SK-N-SH (cell line): ENCODE measurements at regions not wholly inside any gene's neighbourhood (a gene's known extent, or its start where the extent isn't known, plus 50 kb on each side); places are given as distances from the start of the nearest gene placed in this dataset.

Experiments
- CTCF ChIA-PET: fragments of 300-600, 350-600 bp; formaldehyde crosslinking; extraction: SDS; loops from one replicate; lab custom pipeline; 2021; lab: Yijun Ruan, JAX
- POLR2A ChIA-PET: fragments of 350-600 bp; sonication (Branson Sonifier 250); formaldehyde crosslinking; extraction: SDS; loops from one replicate; lab custom pipeline; 2020; ENCODE audit warnings: antibody characterized with exemption, inconsistent platforms; lab: Yijun Ruan, JAX
- DNase-seq: peaks from one replicate; pipeline ENCODE4 v3.0.0; 2012
- H2AFZ ChIP-seq: fragments of 200-600 bp; sonication (generic); 2 replicates; pipeline ENCODE4 v1.8.1; 2016; ENCODE audit warnings: antibody characterized with exemption, mild to moderate bottlenecking, low read depth
- H3F3A ChIP-seq: fragments of 200-600 bp; sonication (generic); replicated peaks from 2 replicates; pipeline ENCODE3; 2016; ENCODE audit warnings: antibody characterized with exemption, mild to moderate bottlenecking; ENCODE audit not compliant: insufficient read depth
- H3K27ac ChIP-seq, 2 experiments: fragments of 200-500 bp in 1 of 2; fragments of 200-600 bp in 1 of 2; sonication (Bioruptor generic) in 1 of 2; sonication (generic), shearing (Covaris generic) in 1 of 2; 2 replicates each; pipeline versions ENCODE4 v1.5.1 to v1.6.1; 2014 to 2016; ENCODE audit warnings: low read depth in 2 of 2, inconsistent platforms in 1 of 2, low read length in 1 of 2, mild to moderate bottlenecking in 1 of 2, mixed read lengths in 1 of 2
- H3K27me3 ChIP-seq: fragments of 200-600 bp; sonication (generic), shearing (Covaris generic); 2 replicates; pipeline ENCODE4 v1.6.1; 2016; ENCODE audit warnings: mixed run types; ENCODE audit not compliant: insufficient read depth
- H3K36me3 ChIP-seq, 2 experiments: fragments of 200-500 bp in 1 of 2; fragments of 200-600 bp in 1 of 2; sonication (Bioruptor generic) in 1 of 2; sonication (generic) in 1 of 2; replicated peaks in 1 of 2; 2 replicates each; pipeline versions ENCODE3 to v1.5.1; 2014 to 2016; ENCODE audit warnings: low read length in 1 of 2, mild to moderate bottlenecking in 1 of 2; ENCODE audit not compliant: insufficient read depth in 2 of 2, control insufficient read depth in 1 of 2
- H3K4me1 ChIP-seq, 2 experiments: fragments of 200-500 bp in 1 of 2; fragments of 200-600 bp in 1 of 2; sonication (Bioruptor generic) in 1 of 2; sonication (generic), shearing (Covaris generic) in 1 of 2; 2 replicates each; pipeline versions ENCODE4 v1.5.1 to v1.6.1; 2014 to 2016; ENCODE audit warnings: low read depth in 1 of 2, low read length in 1 of 2, mixed run types in 1 of 2; ENCODE audit not compliant: insufficient read depth in 2 of 2, control insufficient read depth in 1 of 2
- H3K4me2 ChIP-seq: fragments of 200-600 bp; sonication (generic), shearing (Covaris generic); 2 replicates; pipeline ENCODE4 v1.6.1; 2017; ENCODE audit warnings: mixed run types
- H3K4me3 ChIP-seq, 2 experiments: fragments of 200-500 bp in 1 of 2; fragments of 200-600 bp in 1 of 2; sonication (Bioruptor generic) in 1 of 2; sonication (generic), shearing (Covaris generic) in 1 of 2; 2 replicates each; pipeline versions ENCODE4 v1.5.1 to v1.8.1; 2014 to 2016; ENCODE audit warnings: low read depth in 2 of 2, inconsistent platforms in 1 of 2, low read length in 1 of 2, mild to moderate bottlenecking in 1 of 2, mixed read lengths in 1 of 2, moderate library complexity in 1 of 2
- H3K79me2 ChIP-seq: fragments of 200-600 bp; sonication (generic); 2 replicates; pipeline ENCODE4 v1.8.1; 2017; ENCODE audit warnings: mild to moderate bottlenecking; ENCODE audit not compliant: insufficient read depth
- H3K9ac ChIP-seq: fragments of 200-600 bp; sonication (generic); 2 replicates; pipeline ENCODE4 v1.6.1; 2017; ENCODE audit warnings: mixed run types
- H3K9me2 ChIP-seq: fragments of 200-600 bp; sonication (generic); 2 replicates; pipeline ENCODE4 v1.6.1; 2017; ENCODE audit warnings: mixed run types
- H3K9me3 ChIP-seq: fragments of 200-600 bp; sonication (generic); 2 replicates; pipeline ENCODE4 v1.6.1; 2017; ENCODE audit warnings: mixed run types, mild to moderate bottlenecking, moderate library complexity
- H4K20me1 ChIP-seq: fragments of 200-600 bp; sonication (generic); 2 replicates; pipeline ENCODE4 v1.6.1; 2017; ENCODE audit warnings: mild to moderate bottlenecking, mixed run types; ENCODE audit not compliant: insufficient read depth
- CHD2 ChIP-seq: fragments of 150-350 bp; IDR thresholded peaks from 2 replicates; pipeline ENCODE4 v1.6.1; 2018; ENCODE audit warnings: low read length; ENCODE audit not compliant: partially characterized antibody
- ELF1 ChIP-seq: IDR thresholded peaks from 2 replicates; pipeline ENCODE4 v1.4.0; 2012
- EZH2phosphoT487 ChIP-seq: fragments of 200-600 bp; sonication (generic); IDR thresholded peaks from 2 replicates; pipeline ENCODE4 v1.6.1; 2017; ENCODE audit warnings: low read depth, mixed run types, mild to moderate bottlenecking, antibody characterized with exemption, moderate library complexity, borderline replicate concordance
- FOSL2 ChIP-seq: IDR thresholded peaks from 2 replicates; pipeline ENCODE4 v1.4.0; 2012; ENCODE audit warnings: low read depth, mild to moderate bottlenecking, moderate library complexity, borderline replicate concordance
- FOXJ3 ChIP-seq: sonication (generic); formaldehyde crosslinking; IDR thresholded peaks from 2 replicates; pipeline ENCODE4 v1.5.1; 2020; ENCODE audit warnings: mild to moderate bottlenecking, missing genetic modification reagents
- FOXM1 ChIP-seq: IDR thresholded peaks from 2 replicates; pipeline ENCODE4 v1.4.0; 2012; ENCODE audit warnings: low read depth, mild to moderate bottlenecking
- GATA2 ChIP-seq: sonication (generic); formaldehyde crosslinking; IDR thresholded peaks from 2 replicates; pipeline ENCODE4 v1.5.0; 2020; ENCODE audit warnings: mild to moderate bottlenecking, missing genetic modification reagents
- IRF3 ChIP-seq: fragments of 150-350 bp; IDR thresholded peaks from 2 replicates; pipeline ENCODE4 v1.6.1; 2016; ENCODE audit warnings: mild to moderate bottlenecking, low read depth, low read length
- JUND ChIP-seq: IDR thresholded peaks from 2 replicates; pipeline ENCODE4 v1.4.0; 2012
- MEF2A ChIP-seq: IDR thresholded peaks from 2 replicates; pipeline ENCODE4 v1.4.0; 2012; ENCODE audit warnings: low read depth, borderline replicate concordance
- NRF1 ChIP-seq: IDR thresholded peaks from 2 replicates; pipeline ENCODE4 v1.6.1; 2012; ENCODE audit warnings: low read depth, mild to moderate bottlenecking, low read length
- RAD21 ChIP-seq: IDR thresholded peaks from 2 replicates; pipeline ENCODE4 v1.6.1; 2012; ENCODE audit warnings: mild to moderate bottlenecking, low read length
- RXRA ChIP-seq: IDR thresholded peaks from 2 replicates; pipeline ENCODE4 v1.4.0; 2012; ENCODE audit warnings: low read depth, mild to moderate bottlenecking, borderline replicate concordance
- SIN3A ChIP-seq: IDR thresholded peaks from 2 replicates; pipeline ENCODE4 v1.6.1; 2012; ENCODE audit warnings: low read depth, mild to moderate bottlenecking, low read length, moderate library complexity, borderline replicate concordance
- SMC3 ChIP-seq: IDR thresholded peaks from 2 replicates; pipeline ENCODE4 v1.6.1; 2012; ENCODE audit warnings: low read depth, low read length, improper control_type of control experiment
- TAF1 ChIP-seq: IDR thresholded peaks from 2 replicates; pipeline ENCODE4 v1.6.1; 2012; ENCODE audit warnings: low read depth, mild to moderate bottlenecking, low read length, moderate library complexity, borderline replicate concordance
- TCF12 ChIP-seq: IDR thresholded peaks from 2 replicates; pipeline ENCODE4 v1.4.0; 2012
- YY1 ChIP-seq: IDR thresholded peaks from 2 replicates; pipeline ENCODE4 v1.4.0; 2012; ENCODE audit warnings: low read depth, mild to moderate bottlenecking
- ZBTB33 ChIP-seq: IDR thresholded peaks from 2 replicates; pipeline ENCODE4 v1.4.0; 2012; ENCODE audit warnings: low read depth, borderline replicate concordance
- WGBS: methylation state at CpG from one replicate; pipeline ENCODE4 v1.1.6; 2017; ENCODE audit warnings: low lambda C conversion rate; 5-methylcytosine and 5-hydroxymethylcytosine counted together

- Histone ChIP-seq H3K4me3 (no peak overlapping the region), H3K27ac (no peak overlapping the region), H3K9ac (no peak overlapping the region), H3K27me3 (no peaks in the 10 kb centered on the region), H3K79me2 (no peaks in the 10 kb centered on the region), H3K36me3 (no peaks in the 10 kb centered on the region), H2AFZ (no peak overlapping the region), H4K20me1 (no peaks in the 10 kb centered on the region), H3K9me2 (no peaks in the 10 kb centered on the region), H3K4me2 (no peak overlapping the region), H3K4me1 (no peaks in the 10 kb centered on the region), H3F3A (no peaks in the 10 kb centered on the region), H3K9me3 (no peaks in the 10 kb centered on the region)
- ChIA-PET POLR2A (no interaction called here), CTCF (no interaction called here)
- 83% methylated on average over 2 of the region's 2 CpGs for WGBS
- no peak for DNase-seq
- TF ChIP-seq TAF1 (no peak), FOSL2 (no peak), NRF1 (no peak), SIN3A (no peak), ELF1 (no peak), MEF2A (no peak), SMC3 (no peak), RAD21 (no peak), CHD2 (no peak), YY1 (no peak), EZH2phosphoT487 (no peak)
Measured at GRCh38 chr10:36089790-36090440, 447.8 kb upstream of the FZD8 start.

GRCh38 chr10:36087006-36088005 lies 445.2 kb upstream of the FZD8 start:
- Histone ChIP-seq H3K79me2 (no peaks in the 10 kb centered on the region), H3F3A (no peaks in the 10 kb centered on the region), H3K4me2 (no peak overlapping the region), H3K4me1 (no peaks in the 10 kb centered on the region), H3K9ac (no peak overlapping the region), H3K36me3 (no peaks in the 10 kb centered on the region), H3K27me3 (no peaks in the 10 kb centered on the region), H3K9me2 (no peaks in the 10 kb centered on the region), H3K27ac (no peak overlapping the region), H2AFZ (no peak overlapping the region), H4K20me1 (no peaks in the 10 kb centered on the region), H3K4me3 (no peak overlapping the region), H3K9me3 (no peaks in the 10 kb centered on the region)
- no peak for DNase-seq
- ChIA-PET CTCF (interaction anchor here (0.6 kb wide), 1 partner anchor 1400 kb away, joined by 3 read pairs; no protein-coding TSS in a partner anchor), POLR2A (no interaction called here)
- WGBS = 51% methylated on average over 10 of the region's 10 CpGs
- TF ChIP-seq FOXJ3 (CRISPR knock-in tag) (no peak), JUND (no peak), ZBTB33 (no peak), YY1 (no peak), IRF3 (no peak), FOXM1 (no peak), MEF2A (no peak), TCF12 (no peak), RXRA (no peak), RAD21 (no peak), GATA2 (CRISPR knock-in tag) (no peak)
